IMR-90 (cell line): ENCODE measurements at regions not wholly inside any gene's neighbourhood (a gene's known extent, or its start where the extent isn't known, plus 50 kb on each side); places are given as distances from the start of the nearest gene placed in this dataset.

Source experiments
- BHLHE40 ChIP-seq: fragments of 150-350 bp; IDR thresholded peaks from 2 replicates; pipeline ENCODE4 v1.6.1; 2016; ENCODE audit warnings: mild to moderate bottlenecking, low read depth, low read length
- CEBPB ChIP-seq: IDR thresholded peaks from 2 replicates; pipeline ENCODE4 v1.6.1; 2012; ENCODE audit warnings: low read depth, low read length, improper control_type of control experiment
- CHD1 ChIP-seq: IDR thresholded peaks from 2 replicates; pipeline ENCODE4 v1.6.1; 2012; ENCODE audit warnings: low read depth, low read length, improper control_type of control experiment
- CTCF ChIP-seq: conservative IDR thresholded peaks from 2 replicates; pipeline ENCODE4 v1.5.1; 2012; ENCODE audit warnings: mild to moderate bottlenecking, low read depth, low read length, improper control_type of control experiment
- FOS ChIP-seq: fragments of 150-350 bp; IDR thresholded peaks from 2 replicates; pipeline ENCODE4 v1.6.1; 2016; ENCODE audit warnings: low read depth, low read length
- MAFK ChIP-seq: IDR thresholded peaks from 2 replicates; pipeline ENCODE4 v1.6.1; 2012; ENCODE audit warnings: low read depth, low read length, improper control_type of control experiment
- MXI1 ChIP-seq: IDR thresholded peaks from 2 replicates; pipeline ENCODE4 v1.6.1; 2012; ENCODE audit warnings: low read depth, mild to moderate bottlenecking, low read length, moderate library complexity, borderline replicate concordance
- NFE2L2 ChIP-seq: fragments of 150-350 bp; IDR thresholded peaks from 2 replicates; pipeline ENCODE4 v1.6.1; 2016; ENCODE audit warnings: low read depth, mild to moderate bottlenecking, low read length
- POLR2A ChIP-seq: IDR thresholded peaks from 2 replicates; pipeline ENCODE4 v1.6.1; 2012; ENCODE audit warnings: mild to moderate bottlenecking, low read depth, low read length
- RAD21 ChIP-seq: IDR thresholded peaks from 2 replicates; pipeline ENCODE4 v1.6.1; 2012; ENCODE audit warnings: low read length, improper control_type of control experiment
- RCOR1 ChIP-seq: IDR thresholded peaks from 2 replicates; pipeline ENCODE4 v1.6.1; 2012; ENCODE audit warnings: mild to moderate bottlenecking, low read length, improper control_type of control experiment; ENCODE audit not compliant: insufficient replicate concordance
- RFX5 ChIP-seq: IDR thresholded peaks from 2 replicates; pipeline ENCODE4 v1.8.0; 2012; ENCODE audit warnings: low read depth, mild to moderate bottlenecking, low read length, moderate library complexity
- SMC3 ChIP-seq: fragments of 150-350 bp; IDR thresholded peaks from 2 replicates; pipeline ENCODE4 v1.6.1; 2016; ENCODE audit warnings: low read depth, mild to moderate bottlenecking, antibody characterized with exemption, low read length, moderate library complexity

- no peak for TF ChIP-seq POLR2A
- TF ChIP-seq MXI1: no peak
- TF ChIP-seq CTCF: no peak
- TF ChIP-seq MAFK: no peak
- TF ChIP-seq RCOR1: no peak
- TF ChIP-seq BHLHE40: no peak
- no peak for TF ChIP-seq RAD21
- TF ChIP-seq RFX5: no peak
- peak; percentile 32; the same call in 1 of the 2 replicates for TF ChIP-seq CEBPB
- no peak for TF ChIP-seq SMC3
- TF ChIP-seq CHD1: no peak
- no peak for TF ChIP-seq NFE2L2
- TF ChIP-seq FOS: no peak
Observed at GRCh38 chr18:61609131-61609530, 275.9 kb downstream of the CDH20 start.
